Endothelial cell of umbilical vein (primary cell): ENCODE measurements at regions not wholly inside any gene's neighbourhood (a gene's known extent, or its start where the extent isn't known, plus 50 kb on each side); places are given as distances from the start of the nearest gene placed in this dataset.

ENCODE experiments used
- BruUV-seq: library from RNA; stranded (reverse); fragments of 400-500 nt; replicated peaks from 2 replicates; lab custom pipeline; 2021; lab: Mats Ljungman, UMichigan
- CTCF ChIA-PET: fragments of 300-600, 350-600 bp; sonication (Branson Sonifier 250); formaldehyde crosslinking; loops from one replicate; lab custom pipeline; 2021; ENCODE audit warnings: antibody characterized with exemption, inconsistent platforms; lab: Charles Lee
- POLR2A ChIA-PET: fragments of 300-600, 350-600 bp; sonication (Branson Sonifier 250); formaldehyde crosslinking; loops from one replicate; lab custom pipeline; 2021; ENCODE audit warnings: antibody characterized with exemption, inconsistent platforms; lab: Charles Lee
- DNase-seq: peaks from one replicate; pipeline ENCODE4 v3.0.0-alpha.2; 2011; ENCODE audit warnings: low read depth, low spot score
- FAIRE-seq: peaks from 2 replicates; lab custom pipeline; 2011; peaks lifted over from hg19 to GRCh38; lab: Jason Lieb, UNC
- H2AFZ ChIP-seq: 2 replicates; pipeline ENCODE4 v1.6.0; 2012; ENCODE audit warnings: low read depth, low read length, control low read depth, inconsistent platforms
- H3K27ac ChIP-seq: 2 replicates; pipeline ENCODE4 v1.5.1; 2011; ENCODE audit warnings: low read depth, mild to moderate bottlenecking, control low read depth, low read length, moderate library complexity; ENCODE audit not compliant: insufficient read depth
- H3K27me3 ChIP-seq, 2 experiments: 2 replicates each; pipeline versions ENCODE4 v1.6.0 to v1.6.1; 2011; ENCODE audit warnings: low read length in 2 of 2, mixed read lengths in 1 of 2; ENCODE audit not compliant: control insufficient read depth in 2 of 2, insufficient read depth in 2 of 2
- H3K36me3 ChIP-seq, 2 experiments: 2 replicates in 1 of 2; 3 replicates in 1 of 2; pipeline ENCODE4 v1.5.1; 2011; ENCODE audit warnings: low read length in 2 of 2, mild to moderate bottlenecking in 1 of 2, moderate library complexity in 1 of 2; ENCODE audit not compliant: control insufficient read depth in 2 of 2, insufficient read depth in 2 of 2; ENCODE audit errors: extremely low read depth in 1 of 2
- H3K4me1 ChIP-seq: 3 replicates; pipeline ENCODE4 v1.5.1; 2011; ENCODE audit warnings: mild to moderate bottlenecking, low read length; ENCODE audit not compliant: control insufficient read depth, insufficient read depth; ENCODE audit errors: extremely low read depth
- H3K4me2 ChIP-seq: 2 replicates; pipeline ENCODE4 v1.6.1; 2011; ENCODE audit warnings: low read length, control low read depth, mixed read lengths; ENCODE audit not compliant: insufficient read depth
- H3K4me3 ChIP-seq, 3 experiments: fragments of 200-600 bp in 1 of 3; sonication (generic), shearing (Covaris generic) in 1 of 3; replicated peaks in 1 of 3; 2 replicates each; pipeline ENCODE4 v1.5.1; 2011 to 2016; ENCODE audit warnings: control low read depth in 3 of 3, low read length in 3 of 3, mild to moderate bottlenecking in 2 of 3, inconsistent platforms in 1 of 3, low read depth in 1 of 3, moderate library complexity in 1 of 3; ENCODE audit not compliant: insufficient read depth in 1 of 3
- H3K79me2 ChIP-seq: 2 replicates; pipeline ENCODE4 v1.6.0; 2012; ENCODE audit warnings: low read length, inconsistent platforms; ENCODE audit not compliant: control insufficient read depth, insufficient read depth
- H3K9ac ChIP-seq: replicated peaks from 2 replicates; pipeline ENCODE3; 2011; ENCODE audit warnings: low read length, control low read depth; ENCODE audit not compliant: insufficient read depth; ENCODE audit errors: extremely low read depth
- H3K9me1 ChIP-seq: replicated peaks from 3 replicates; pipeline ENCODE4 v1.6.0; 2011; ENCODE audit warnings: mild to moderate bottlenecking, low read length; ENCODE audit not compliant: control insufficient read depth, insufficient read depth; ENCODE audit errors: extremely low read depth
- H3K9me3 ChIP-seq: replicated peaks from 2 replicates; pipeline ENCODE4 v1.5.1; 2012; ENCODE audit warnings: low read length, inconsistent platforms; ENCODE audit not compliant: control insufficient read depth, insufficient read depth
- H4K20me1 ChIP-seq: replicated peaks from 2 replicates; pipeline ENCODE3; 2011; ENCODE audit warnings: mild to moderate bottlenecking, low read length; ENCODE audit not compliant: control insufficient read depth, insufficient read depth; ENCODE audit errors: extremely low read depth
- EZH2 ChIP-seq: IDR thresholded peaks from 2 replicates; pipeline ENCODE4 v1.6.1; 2012; ENCODE audit warnings: borderline replicate concordance, low read depth, mild to moderate bottlenecking, moderate library complexity, low read length, inconsistent platforms; ENCODE audit not compliant: severe bottlenecking
- FOS ChIP-seq: IDR thresholded peaks from 2 replicates; pipeline ENCODE4 v1.6.1; 2011; ENCODE audit warnings: mild to moderate bottlenecking, low read length, moderate library complexity, borderline replicate concordance; ENCODE audit not compliant: insufficient read depth
- GATA2 ChIP-seq: IDR thresholded peaks from 2 replicates; pipeline ENCODE4 v1.7.0; 2011; ENCODE audit warnings: low read depth, mild to moderate bottlenecking, moderate library complexity, mixed read lengths, low read length; ENCODE audit not compliant: insufficient read length, insufficient read depth
- JUN ChIP-seq: IDR thresholded peaks from 2 replicates; pipeline ENCODE4 v1.6.1; 2011; ENCODE audit warnings: borderline replicate concordance, low read depth; ENCODE audit not compliant: insufficient read length, insufficient read depth
- MYC ChIP-seq: IDR thresholded peaks from one replicate; pipeline ENCODE4 v1.6.1; 2011; ENCODE audit warnings: mild to moderate bottlenecking, low read depth, low read length
- POLR2A ChIP-seq: IDR thresholded peaks from 2 replicates; pipeline ENCODE4 v1.6.1; 2012; ENCODE audit warnings: low read depth, mild to moderate bottlenecking, control low read depth, low read length
- POLR2AphosphoS5 ChIP-seq: IDR thresholded peaks from 2 replicates; pipeline ENCODE4 v1.6.1; 2012; ENCODE audit warnings: low read depth, mild to moderate bottlenecking, control low read depth, low read length, moderate library complexity; ENCODE audit not compliant: insufficient read depth
- dilution Hi-C: fragments of 300-500 bp; cut with MboI; formaldehyde crosslinking; loops from one replicate; pipeline ENCODE4 v1.15.0; 2019; ENCODE audit warnings: low sequenced_read_pairs; ENCODE audit not compliant: extremely low pct_ligation_motif_present
- intact Hi-C: fragments of 100-400 bp; cut with micrococcal nuclease; formaldehyde crosslinking; loops from one replicate; pipeline ENCODE4 v1.10.0; 2022
- TF ChIP-seq, protein P1 (sequence below): IDR thresholded peaks from 2 replicates; pipeline ENCODE4 v1.6.1; 2011; ENCODE audit not compliant: insufficient read depth, insufficient read length
- TF ChIP-seq, protein P2 (sequence below), 2 donors: IDR thresholded peaks; 1 replicate in 1 of 2; 2 replicates in 1 of 2; pipeline ENCODE4 v1.5.1; 2011; ENCODE audit warnings: low read length in 2 of 2, mild to moderate bottlenecking in 2 of 2, moderate library complexity in 2 of 2, control low read depth in 1 of 2, inconsistent platforms in 1 of 2, low read depth in 1 of 2; ENCODE audit not compliant: insufficient read depth in 1 of 2; ENCODE audit errors: extremely low read depth in 1 of 2

DNA sequence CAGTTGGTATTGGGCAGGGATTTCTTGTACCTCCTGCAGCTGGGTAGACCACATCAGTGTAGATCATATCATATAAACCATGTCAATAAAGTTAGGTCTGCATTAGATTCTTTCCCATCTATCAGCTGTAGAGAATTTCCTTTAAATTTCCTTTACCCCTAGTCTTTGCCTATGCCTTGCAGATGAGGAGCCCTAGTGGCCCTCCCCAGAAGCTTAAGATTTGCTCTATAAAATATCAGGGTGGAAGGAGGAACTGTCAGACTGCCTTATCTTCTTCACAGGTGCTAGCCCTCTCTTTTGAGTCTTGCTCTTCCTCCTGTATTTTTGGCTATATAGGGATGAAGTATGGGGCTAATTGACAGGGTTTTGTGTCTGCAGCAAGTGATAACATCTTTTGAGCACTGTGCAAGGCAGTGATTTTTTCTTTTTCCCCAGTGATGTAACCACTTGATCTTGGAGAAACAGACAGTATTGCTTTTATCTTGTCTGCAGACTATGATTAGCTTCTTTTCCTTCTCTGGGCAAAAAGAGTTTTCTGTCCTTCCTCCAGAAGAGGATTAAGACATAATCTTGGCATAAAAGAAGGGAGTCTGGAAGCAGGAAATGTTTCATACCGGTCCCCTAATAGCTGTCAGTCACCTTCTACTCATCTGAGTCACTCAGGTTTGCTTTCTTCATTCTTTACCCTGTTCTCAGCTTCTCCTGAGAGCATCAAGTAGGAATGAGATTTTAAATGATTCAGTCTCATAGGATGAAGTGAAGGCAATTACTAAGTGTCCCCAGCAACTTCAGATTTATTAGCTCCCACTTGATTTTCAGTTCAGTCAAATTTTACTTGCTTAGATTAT lies 286.4 kb downstream of the CDH19 start:
- Histone ChIP-seq H3K27ac (no peak overlapping the region), H3K79me2 (no peaks in the 10 kb centered on the region), H3K9ac (no peak overlapping the region), H4K20me1 (no peaks in the 10 kb centered on the region), H3K4me1 (no peaks in the 10 kb centered on the region), H3K36me3 (no peaks in the 10 kb centered on the region), H3K27me3 (no peaks in the 10 kb centered on the region), H2AFZ (no peak overlapping the region), H3K4me3 (no peak overlapping the region), H3K9me3 (no peaks in the 10 kb centered on the region), H3K4me2 (no peak overlapping the region), H3K9me1 (no peaks in the 10 kb centered on the region)
- no peak for DNase-seq
- TF ChIP-seq, protein P1, sequence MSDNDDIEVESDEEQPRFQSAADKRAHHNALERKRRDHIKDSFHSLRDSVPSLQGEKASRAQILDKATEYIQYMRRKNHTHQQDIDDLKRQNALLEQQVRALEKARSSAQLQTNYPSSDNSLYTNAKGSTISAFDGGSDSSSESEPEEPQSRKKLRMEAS = no peak
- TF ChIP-seq POLR2AphosphoS5 (no peak), JUN (no peak), POLR2A (no peak), EZH2 (no peak), MYC (no peak), GATA2 (no peak), FOS (no peak)
- TF ChIP-seq, protein P2, sequence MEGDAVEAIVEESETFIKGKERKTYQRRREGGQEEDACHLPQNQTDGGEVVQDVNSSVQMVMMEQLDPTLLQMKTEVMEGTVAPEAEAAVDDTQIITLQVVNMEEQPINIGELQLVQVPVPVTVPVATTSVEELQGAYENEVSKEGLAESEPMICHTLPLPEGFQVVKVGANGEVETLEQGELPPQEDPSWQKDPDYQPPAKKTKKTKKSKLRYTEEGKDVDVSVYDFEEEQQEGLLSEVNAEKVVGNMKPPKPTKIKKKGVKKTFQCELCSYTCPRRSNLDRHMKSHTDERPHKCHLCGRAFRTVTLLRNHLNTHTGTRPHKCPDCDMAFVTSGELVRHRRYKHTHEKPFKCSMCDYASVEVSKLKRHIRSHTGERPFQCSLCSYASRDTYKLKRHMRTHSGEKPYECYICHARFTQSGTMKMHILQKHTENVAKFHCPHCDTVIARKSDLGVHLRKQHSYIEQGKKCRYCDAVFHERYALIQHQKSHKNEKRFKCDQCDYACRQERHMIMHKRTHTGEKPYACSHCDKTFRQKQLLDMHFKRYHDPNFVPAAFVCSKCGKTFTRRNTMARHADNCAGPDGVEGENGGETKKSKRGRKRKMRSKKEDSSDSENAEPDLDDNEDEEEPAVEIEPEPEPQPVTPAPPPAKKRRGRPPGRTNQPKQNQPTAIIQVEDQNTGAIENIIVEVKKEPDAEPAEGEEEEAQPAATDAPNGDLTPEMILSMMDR (IDR thresholded peaks at IDR 0.05; ENCODE audit: extremely low read depth in 1 of 2, insufficient read depth in 1 of 2, low read depth in 1 of 2, low read length in 2 of 2) = no peak
- intact Hi-C loops (no loop called here), dilution Hi-C loops (no loop called here)
- ChIA-PET CTCF (interaction anchor here (1.1 kb wide), 1 partner anchor 33 kb away, joined by 3 read pairs; no protein-coding TSS in a partner anchor), POLR2A (no interaction called here)
- FAIRE-seq = no peak
- no TSS peak for BruUV-seq
